Activated CD8-positive, alpha-beta memory T cell treated with anti-CD3 and anti-CD28 coated beads for 4 hours (primary cell): ENCODE measurements at regions not wholly inside any gene's neighbourhood (a gene's known extent, or its start where the extent isn't known, plus 50 kb on each side); places are given as distances from the start of the nearest gene placed in this dataset.
"Not testable (repeated sequence)": the region's sequence is repeated elsewhere in the genome, so short reads cannot be mapped to it uniquely, and the experiment has no call there.

ENCODE experiments used
- DNase-seq, 2 donors: peaks; one replicate each; pipeline ENCODE4 v3.0.0-alpha.2; 2020; ENCODE audit warnings: low read depth in 2 of 2

GRCh38 chr12:75760573-75761294, 249.3 kb upstream of the KRR1 start:
- no peak for DNase-seq

DNA sequence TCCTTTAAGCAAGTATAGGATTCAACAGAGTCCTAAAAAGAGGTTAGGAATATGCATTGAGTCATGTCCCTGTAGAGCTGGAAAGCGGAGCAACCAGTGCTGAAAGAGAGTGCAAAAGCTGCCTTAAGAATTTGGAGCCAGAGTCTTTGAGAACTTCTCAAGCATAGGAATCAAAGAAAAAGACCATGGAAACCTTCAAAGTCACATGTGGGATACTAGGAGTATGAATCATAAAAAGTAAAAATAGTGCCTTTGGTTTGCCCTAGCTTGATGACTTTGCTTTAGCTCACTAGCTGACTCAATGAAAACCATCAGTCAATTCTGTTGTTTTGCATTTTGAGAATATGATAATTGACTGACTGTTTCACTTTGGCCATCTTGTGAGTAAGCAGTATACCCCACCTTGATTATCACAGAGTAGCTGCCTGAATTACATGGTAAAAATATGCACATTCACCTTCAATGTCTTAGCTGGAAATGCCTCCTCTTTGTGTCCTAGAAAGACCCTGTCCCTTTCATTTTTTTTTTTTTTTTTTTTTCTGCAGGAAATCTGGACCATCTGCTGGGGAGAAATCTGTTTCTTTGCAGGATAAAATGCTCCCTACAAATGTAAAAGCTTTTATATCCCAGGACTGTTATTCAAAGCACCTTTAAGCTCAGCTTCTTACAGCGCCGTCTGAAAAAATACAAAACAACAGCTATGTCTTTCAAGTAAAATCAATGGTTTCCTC, 248.6 kb upstream of the KRR1 start:
- DNase-seq: no peak

- no peak for DNase-seq
Observed at GRCh38 chr12:75759196-75759595, 247.8 kb upstream of the KRR1 start.

DNA sequence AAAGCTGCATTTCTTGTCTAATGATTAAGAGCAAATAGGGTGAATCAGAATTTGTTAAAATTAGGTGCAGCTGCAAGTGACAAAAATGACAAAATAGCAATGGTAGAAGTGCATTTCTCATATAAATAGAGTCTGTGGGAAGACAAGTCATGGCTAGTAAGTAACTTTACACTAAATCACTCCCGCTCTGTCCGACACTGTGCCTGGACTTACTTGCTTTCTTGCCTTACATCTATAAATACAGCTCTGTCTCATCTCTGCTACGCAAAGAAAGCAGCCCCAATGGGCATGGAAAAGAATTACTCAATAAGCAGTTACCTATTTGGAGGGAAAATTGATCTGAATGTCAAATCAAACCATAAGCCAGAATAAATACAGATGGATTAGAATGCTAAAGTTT, 245.4 kb upstream of the KRR1 start:
- no peak for DNase-seq

DNA sequence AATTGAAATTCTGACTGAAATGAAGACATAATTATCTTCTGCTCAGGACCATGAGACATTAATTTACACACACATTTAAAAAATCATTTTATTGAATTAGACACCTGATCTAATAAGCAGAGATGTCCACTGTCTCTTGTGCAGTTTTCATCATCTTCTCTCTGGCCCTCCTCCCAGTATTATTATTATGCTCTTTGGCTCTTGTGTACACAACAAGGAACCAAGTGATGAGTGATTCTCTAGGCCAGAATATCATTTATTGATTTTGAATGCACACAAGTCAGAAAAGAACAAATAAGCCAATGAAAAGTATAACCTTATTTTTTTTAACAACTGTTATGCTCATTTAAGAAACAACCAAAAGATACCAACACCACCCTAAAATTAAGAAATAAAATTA, 244.7 kb upstream of the KRR1 start:
- no peak for DNase-seq

- no peak for DNase-seq
Observed at GRCh38 chr12:75754698-75755097, 243.3 kb upstream of the KRR1 start.

DNA sequence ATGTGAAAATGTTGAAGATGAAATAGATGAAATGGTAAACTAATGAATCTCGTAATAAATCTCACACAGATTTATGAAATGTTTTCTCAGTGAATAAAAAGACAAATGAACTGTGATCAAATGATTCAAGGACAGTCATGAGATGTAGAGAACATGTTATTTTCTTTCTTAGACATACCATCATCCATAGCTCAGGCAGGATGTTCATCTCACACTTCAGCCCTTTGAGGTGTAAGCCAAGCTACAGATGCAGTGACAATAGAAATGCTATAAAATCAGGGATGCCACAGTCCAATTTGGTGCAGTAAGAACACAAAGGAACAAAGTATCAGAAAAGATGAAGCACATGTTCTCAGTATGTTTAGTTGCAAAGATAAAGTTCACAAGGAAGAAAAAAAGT, 242.7 kb upstream of the KRR1 start:
- no peak for DNase-seq

DNA sequence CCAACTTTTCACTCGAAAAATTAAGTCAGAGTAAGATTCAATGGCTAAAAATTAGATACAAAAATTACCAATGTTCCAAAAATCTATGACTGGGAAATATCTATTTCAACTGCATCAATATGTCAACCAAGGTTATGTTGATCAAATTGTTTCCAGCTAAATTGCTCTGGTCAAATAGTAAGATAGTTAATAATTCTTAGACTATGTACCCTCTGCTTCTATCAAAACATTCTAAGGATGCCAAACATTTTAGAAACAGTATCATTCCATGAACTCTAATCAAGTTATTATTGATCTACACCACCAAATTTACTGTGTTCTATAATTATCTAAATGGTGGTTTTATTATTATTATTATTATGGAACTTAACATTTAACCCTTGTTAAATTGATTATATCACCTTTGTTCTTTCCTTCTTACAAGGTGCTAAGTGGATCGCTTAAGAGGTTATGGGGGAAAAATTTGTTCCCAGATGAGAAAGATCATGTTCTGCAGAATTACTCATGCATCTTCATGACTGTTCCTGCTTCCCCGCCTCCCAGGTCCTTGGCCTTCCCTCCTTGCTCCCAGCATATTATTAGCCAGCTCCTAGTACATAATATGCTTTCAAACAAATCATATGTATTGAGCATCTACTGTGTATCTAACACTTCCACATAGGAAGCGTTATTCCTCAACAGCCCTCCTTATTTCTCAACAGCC, 240.5 kb upstream of the KRR1 start:
- no peak for DNase-seq

DNA sequence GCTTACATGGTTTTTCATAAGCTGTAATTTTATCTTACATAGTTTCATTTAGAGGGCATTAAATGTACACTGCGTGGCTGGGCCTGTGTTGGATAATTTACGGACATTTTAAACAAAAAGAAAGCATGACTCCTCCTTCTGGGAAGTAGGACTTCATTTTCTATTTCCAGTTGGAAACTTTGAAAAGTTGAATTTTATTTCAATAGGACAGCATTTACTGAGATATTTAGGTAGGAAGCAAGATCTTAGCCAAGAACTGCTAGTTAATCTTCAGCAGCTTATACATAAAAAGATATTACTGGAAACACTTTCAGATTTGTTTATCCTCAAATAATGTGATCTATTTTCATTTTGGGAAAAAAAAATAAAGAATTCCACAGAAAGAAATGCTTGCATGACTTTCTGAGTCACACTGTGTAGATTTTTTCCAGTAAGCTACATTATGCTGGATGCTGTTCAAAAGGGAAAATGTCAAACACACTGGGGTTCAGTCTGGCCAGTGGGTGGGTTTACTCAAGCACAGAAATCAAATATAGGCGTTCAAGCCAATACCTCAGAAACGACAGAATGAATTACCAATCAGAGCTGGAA, 239.4 kb upstream of the KRR1 start:
- DNase-seq: no peak

DNA sequence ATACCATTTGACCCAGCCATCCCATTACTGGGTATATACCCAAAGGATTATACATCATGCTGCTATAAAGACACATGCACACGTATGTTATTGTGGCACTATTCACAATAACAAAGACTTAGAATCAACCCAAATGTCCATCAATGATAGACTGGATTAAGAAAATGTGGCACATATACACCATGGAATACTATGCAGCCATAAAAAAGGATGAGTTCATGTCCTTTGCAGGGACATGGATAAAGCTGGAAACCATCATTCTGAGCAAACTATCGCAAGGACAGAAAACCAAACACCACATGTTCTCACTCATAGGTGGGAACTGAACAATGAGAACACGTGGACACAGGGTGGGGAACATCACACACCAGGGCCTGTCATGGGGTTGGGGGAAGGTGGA, 237.6 kb upstream of the KRR1 start:
- not testable (repeated sequence) for DNase-seq

GRCh38 chr12:75748136-75748535, 236.7 kb upstream of the KRR1 start:
- DNase-seq: no peak

- DNase-seq: no peak
Observed at GRCh38 chr12:75747572-75748021, 236.2 kb upstream of the KRR1 start.

DNA sequence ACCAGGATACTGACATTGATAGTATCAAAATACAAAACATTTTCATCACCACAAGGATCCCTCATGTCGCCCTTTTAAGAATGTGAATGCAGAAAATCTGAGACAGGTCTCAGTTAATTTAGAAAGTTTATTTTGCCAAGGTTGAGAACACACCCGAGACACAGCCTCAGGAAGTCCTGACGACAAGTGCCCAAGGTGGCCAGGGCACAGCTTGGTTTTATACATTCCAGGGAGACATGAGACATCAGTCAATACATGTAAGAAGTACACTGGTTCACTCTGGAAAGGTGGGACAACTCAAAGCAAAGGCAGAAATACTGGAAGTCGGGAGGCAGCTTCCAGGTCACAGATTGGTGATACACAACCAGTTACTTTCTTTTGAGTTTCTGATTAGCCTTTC, 235.2 kb upstream of the KRR1 start:
- no peak for DNase-seq

DNA sequence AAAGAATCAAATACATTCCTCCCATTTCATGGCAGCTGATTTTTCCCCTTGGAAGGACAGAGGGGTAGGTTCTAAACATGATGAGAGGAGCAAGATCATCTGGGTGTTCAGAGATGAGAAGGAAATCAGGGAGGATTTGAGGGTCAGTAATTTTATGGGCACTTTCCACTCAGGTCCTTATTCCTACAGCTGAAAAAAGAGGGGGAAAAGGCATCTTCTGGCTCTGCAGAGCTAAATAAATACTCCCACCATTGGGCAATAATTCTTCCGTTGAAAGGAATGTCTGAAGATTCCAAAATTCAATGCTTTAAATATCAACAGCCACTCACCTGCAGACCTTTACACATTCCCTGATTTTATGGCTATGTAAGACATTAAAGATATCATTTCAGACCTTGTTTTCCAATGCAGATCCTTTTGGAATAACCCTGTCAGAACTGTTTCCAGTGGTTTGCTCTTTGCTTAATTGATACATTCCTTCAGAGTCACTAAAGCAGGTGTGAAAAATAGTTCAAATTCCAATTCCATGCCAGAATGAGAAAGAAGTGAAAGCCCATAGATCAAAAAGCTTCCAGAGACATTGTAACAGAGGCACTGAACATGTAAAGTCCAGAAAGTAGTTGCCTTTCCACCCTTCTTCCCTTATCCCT, 233.3 kb upstream of the KRR1 start:
- no peak for DNase-seq

DNA sequence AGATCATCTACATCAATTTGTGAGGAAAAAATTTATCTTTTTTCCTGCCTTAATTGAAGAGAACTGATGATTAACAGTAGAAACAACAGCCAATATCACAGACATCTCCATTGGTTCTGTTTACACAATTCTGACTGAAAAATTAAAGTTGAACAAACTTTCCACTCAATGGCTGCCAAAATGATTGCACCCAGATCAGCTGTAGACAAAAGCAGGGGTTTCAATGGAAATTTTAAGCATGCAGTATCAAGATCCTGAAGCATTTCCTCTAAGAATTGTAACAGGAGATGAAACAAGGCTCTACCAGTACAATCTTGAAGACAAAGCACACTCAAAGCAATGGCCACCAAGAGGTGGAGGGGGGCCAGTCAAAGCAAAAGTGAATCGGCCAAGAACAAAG, 231.6 kb upstream of the KRR1 start:
- no peak for DNase-seq

GRCh38 chr12:75742048-75742447, 230.6 kb upstream of the KRR1 start:
- no peak for DNase-seq

DNA sequence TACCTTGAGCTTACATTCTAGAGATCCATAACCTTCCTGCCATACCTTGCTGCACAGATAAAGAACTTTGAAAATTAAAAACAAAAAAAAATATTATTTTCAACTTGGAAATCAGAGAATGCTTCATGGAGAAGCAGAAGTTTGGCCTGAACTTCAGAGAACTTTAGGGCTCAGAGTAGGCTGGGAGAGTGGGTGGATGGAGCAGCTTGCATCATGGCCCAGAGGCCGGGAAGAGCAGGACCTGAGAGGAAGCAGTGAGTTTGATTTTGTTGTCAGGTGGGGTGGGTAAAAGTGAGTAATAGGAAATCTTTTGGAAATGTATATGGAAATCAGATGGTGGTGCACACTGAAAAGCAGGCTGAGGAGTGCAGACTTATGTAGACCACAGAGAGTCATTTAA, 228.5 kb upstream of the KRR1 start:
- no peak for DNase-seq

- not testable (repeated sequence) for DNase-seq
Observed at GRCh38 chr12:75739098-75739497, 227.7 kb upstream of the KRR1 start.

- DNase-seq: peak in 1 of 2 donors; percentile 16
Observed at GRCh38 chr12:75738486-75738885, 227.1 kb upstream of the KRR1 start.

DNA sequence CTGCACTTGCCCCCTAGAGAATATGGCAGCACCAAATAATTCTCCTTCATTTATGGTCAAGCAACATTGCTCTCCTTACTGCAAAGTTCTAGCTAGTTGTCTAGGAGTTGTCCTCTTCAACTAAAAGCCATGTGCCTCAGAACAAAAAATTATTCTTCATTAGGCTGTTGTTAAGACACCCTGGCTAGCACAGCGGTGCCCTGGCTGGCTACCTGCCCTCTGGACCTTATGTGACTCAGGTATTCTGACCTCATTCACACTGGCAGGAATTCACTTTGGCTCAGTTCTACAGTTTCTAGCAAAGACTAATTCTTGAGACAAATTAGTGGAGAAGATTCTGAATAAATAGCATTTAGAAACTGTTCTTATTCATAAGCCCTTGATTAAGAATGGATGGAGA, 224.4 kb upstream of the KRR1 start:
- no peak for DNase-seq

- no peak for DNase-seq
Observed at GRCh38 chr12:75728826-75729225, 217.4 kb upstream of the KRR1 start.

DNA sequence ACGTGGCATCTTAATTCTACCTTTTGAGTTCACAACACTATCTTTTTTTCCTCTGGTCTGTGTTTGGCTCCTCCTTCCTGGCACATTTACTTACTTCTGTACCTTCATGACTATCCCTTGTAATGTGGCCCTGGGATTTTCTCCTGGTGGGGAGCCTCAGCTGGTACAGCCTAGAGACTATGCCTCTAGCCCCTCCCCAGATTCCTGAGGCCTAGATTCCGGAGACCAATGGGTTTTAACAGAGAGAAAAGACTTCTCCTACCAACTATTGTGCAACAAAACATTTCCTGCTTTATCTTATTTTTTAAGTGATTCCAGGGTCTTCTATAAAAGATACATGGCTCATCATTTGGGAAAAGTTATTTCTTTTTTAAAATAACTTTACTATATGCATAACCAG, 216.2 kb upstream of the KRR1 start:
- DNase-seq: no peak
